GM10248 (cell line): ENCODE measurements at regions not wholly inside any gene's neighbourhood (a gene's known extent, or its start where the extent isn't known, plus 50 kb on each side); places are given as distances from the start of the nearest gene placed in this dataset.
"Not testable (repeated sequence)": the region's sequence is repeated elsewhere in the genome, so short reads cannot be mapped to it uniquely, and the experiment has no call there.

Experiments
- CTCF ChIA-PET: fragments of 300-600 bp; sonication (Branson Sonifier 250); formaldehyde crosslinking; extraction: SDS; loops from one replicate; lab custom pipeline; 2021; ENCODE audit warnings: antibody characterized with exemption; lab: Yijun Ruan, JAX
- POLR2A ChIA-PET: fragments of 350-650 bp; sonication (Branson Sonifier 250); formaldehyde crosslinking; extraction: SDS; loops from one replicate; lab custom pipeline; 2020; ENCODE audit warnings: antibody characterized with exemption; lab: Yijun Ruan, JAX
- DNase-seq: peaks from one replicate; pipeline ENCODE4 v3.0.0; 2012; ENCODE audit errors: extremely low spot score
- CTCF ChIP-seq: IDR thresholded peaks from 2 replicates; pipeline ENCODE4 v1.5.1; 2012; ENCODE audit warnings: mild to moderate bottlenecking, low read depth; ENCODE audit errors: extremely low read depth, missing control alignments, control extremely low read depth

- TF ChIP-seq CTCF = no peak
- POLR2A ChIA-PET = no interaction called here
- CTCF ChIA-PET = no interaction called here
- DNase-seq = no peak
Measured at GRCh38 chr4:60724623-60725022, 475.5 kb upstream of the ADGRL3 start.

GRCh38 chr4:60726779-60727178 is 473.3 kb upstream of the ADGRL3 start:
- DNase-seq = no peak
- ChIA-PET POLR2A (no interaction called here), CTCF (no interaction called here)
- no peak for TF ChIP-seq CTCF

GRCh38 chr4:60729194-60729593 is 470.9 kb upstream of the ADGRL3 start:
- CTCF ChIA-PET = no interaction called here
- TF ChIP-seq CTCF = no peak
- POLR2A ChIA-PET = no interaction called here
- no peak for DNase-seq

- CTCF ChIA-PET, POLR2A ChIA-PET, DNase-seq: not testable (repeated sequence)
Measured at GRCh38 chr4:60729764-60730163, 470.4 kb upstream of the ADGRL3 start.

GRCh38 chr4:60737858-60738257 is 462.3 kb upstream of the ADGRL3 start:
- ChIA-PET POLR2A (no interaction called here), CTCF (no interaction called here)
- TF ChIP-seq CTCF = no peak
- DNase-seq = no peak

GRCh38 chr4:60743654-60744053 is 456.5 kb upstream of the ADGRL3 start:
- no peak for TF ChIP-seq CTCF
- POLR2A ChIA-PET = interaction anchor here (0.6 kb wide), 1 partner anchor 1993 kb away, joined by 3 read pairs; no protein-coding TSS in a partner anchor
- CTCF ChIA-PET = no interaction called here
- no peak for DNase-seq

- ChIA-PET POLR2A (no interaction called here), CTCF (no interaction called here)
- TF ChIP-seq CTCF = no peak
- DNase-seq = no peak
Measured at GRCh38 chr4:60744767-60745166, 455.4 kb upstream of the ADGRL3 start.
